ENCODE measurements at regions not wholly inside any gene's neighbourhood (a gene's known extent, or its start where the extent isn't known, plus 50 kb on each side); places are given as distances from the start of the nearest gene placed in this dataset.

GRCh38 chr15:70322051-70322668 is 224.4 kb upstream of the TLE3 start:
- H3K36me3 Mint-ChIP-seq (ENCODE audit: low read depth), result no peaks in the 10 kb centered on the region

GRCh38 chr15:70321172-70321819 is 223.6 kb upstream of the TLE3 start:
- peaks cover 21% of the 10 kb centered on the region for H3K27me3 Mint-ChIP-seq (ENCODE audit: low read depth)
- no peak for DNase-seq (ENCODE audit: low spot score)
- peaks cover 1% of the 10 kb centered on the region for H3K4me1 Mint-ChIP-seq (ENCODE audit: low read depth)
- H3K27ac Mint-ChIP-seq, result no peak overlapping the region
- H3K36me3 Mint-ChIP-seq (ENCODE audit: low read depth), result no peaks in the 10 kb centered on the region
- intact Hi-C loops (cut with micrococcal nuclease), result no loop called here
- no peaks in the 10 kb centered on the region for H3K9me3 Mint-ChIP-seq
- H3K4me3 Mint-ChIP-seq (ENCODE audit: low read depth), result no peak overlapping the region

More at GRCh38 chr15:70322051-70322668, 224.4 kb upstream of the TLE3 start:
- no peak for DNase-seq (ENCODE audit: low spot score)
- Mint-ChIP-seq H3K4me1 (ENCODE audit: low read depth) (peaks cover 1% of the 10 kb centered on the region), H3K27me3 (ENCODE audit: low read depth) (peaks cover 22% of the 10 kb centered on the region), H3K27ac (no peak overlapping the region), H3K4me3 (ENCODE audit: low read depth) (no peak overlapping the region), H3K9me3 (no peaks in the 10 kb centered on the region)
- intact Hi-C loops (cut with micrococcal nuclease), result no loop called here

GRCh38 chr15:70320482-70320881 is 222.8 kb upstream of the TLE3 start:
- intact Hi-C loops (cut with micrococcal nuclease), result no loop called here
- no peak for DNase-seq (ENCODE audit: low spot score)
- Mint-ChIP-seq H3K27me3 (ENCODE audit: low read depth) (peaks cover 25% of the 10 kb centered on the region), H3K4me3 (ENCODE audit: low read depth) (no peak overlapping the region), H3K4me1 (ENCODE audit: low read depth) (peaks cover 1% of the 10 kb centered on the region), H3K36me3 (ENCODE audit: low read depth) (no peaks in the 10 kb centered on the region), H3K27ac (no peak overlapping the region), H3K9me3 (no peaks in the 10 kb centered on the region)

- Mint-ChIP-seq H3K4me1 (ENCODE audit: low read depth) (peaks cover 1% of the 10 kb centered on the region), H3K27ac (no peak overlapping the region), H3K27me3 (ENCODE audit: low read depth) (peaks cover 24% of the 10 kb centered on the region), H3K9me3 (no peaks in the 10 kb centered on the region), H3K4me3 (ENCODE audit: low read depth) (no peak overlapping the region), H3K36me3 (ENCODE audit: low read depth) (no peaks in the 10 kb centered on the region)
- no peak for DNase-seq (ENCODE audit: low spot score)
- intact Hi-C loops (cut with micrococcal nuclease), result no loop called here
These were observed 222.4 kb upstream of the TLE3 start for GRCh38 chr15:70320077-70320476.

GRCh38 chr15:70319466-70319865 is 221.7 kb upstream of the TLE3 start:
- Mint-ChIP-seq H3K9me3 (no peaks in the 10 kb centered on the region), H3K27me3 (ENCODE audit: low read depth) (peaks cover 21% of the 10 kb centered on the region), H3K4me3 (ENCODE audit: low read depth) (no peak overlapping the region), H3K4me1 (ENCODE audit: low read depth) (peaks cover 1% of the 10 kb centered on the region), H3K36me3 (ENCODE audit: low read depth) (no peaks in the 10 kb centered on the region), H3K27ac (no peak overlapping the region)
- intact Hi-C loops (cut with micrococcal nuclease), result no loop called here
- DNase-seq (ENCODE audit: low spot score), result no peak

- Mint-ChIP-seq H3K9me3 (no peaks in the 10 kb centered on the region), H3K27ac (no peak overlapping the region), H3K4me1 (ENCODE audit: low read depth) (peaks cover 1% of the 10 kb centered on the region), H3K27me3 (ENCODE audit: low read depth) (peaks cover 19% of the 10 kb centered on the region), H3K4me3 (ENCODE audit: low read depth) (no peak overlapping the region), H3K36me3 (ENCODE audit: low read depth) (no peaks in the 10 kb centered on the region)
- intact Hi-C loops (cut with micrococcal nuclease), result no loop called here
- no peak for DNase-seq (ENCODE audit: low spot score)
These were observed 221.1 kb upstream of the TLE3 start for GRCh38 chr15:70318594-70319465.

- no peak overlapping the region for H3K27ac Mint-ChIP-seq
- peaks cover 19% of the 10 kb centered on the region for H3K27me3 Mint-ChIP-seq (ENCODE audit: low read depth)
- H3K4me1 Mint-ChIP-seq (ENCODE audit: low read depth), result peaks cover 1% of the 10 kb centered on the region
- H3K9me3 Mint-ChIP-seq, result no peaks in the 10 kb centered on the region
- intact Hi-C loops (cut with micrococcal nuclease), result no loop called here
- H3K4me3 Mint-ChIP-seq (ENCODE audit: low read depth), result no peak overlapping the region
- DNase-seq (ENCODE audit: low spot score), result no peak
- H3K36me3 Mint-ChIP-seq (ENCODE audit: low read depth), result no peaks in the 10 kb centered on the region
These were observed 218.4 kb upstream of the TLE3 start for GRCh38 chr15:70316059-70316600.

- no peaks in the 10 kb centered on the region for H3K9me3 Mint-ChIP-seq
- peaks cover 20% of the 10 kb centered on the region for H3K27me3 Mint-ChIP-seq (ENCODE audit: low read depth)
- H3K4me1 Mint-ChIP-seq (ENCODE audit: low read depth), result peaks cover 1% of the 10 kb centered on the region
- no peak overlapping the region for H3K27ac Mint-ChIP-seq
- H3K4me3 Mint-ChIP-seq (ENCODE audit: low read depth), result no peak overlapping the region
- intact Hi-C loops (cut with micrococcal nuclease), result no loop called here
- DNase-seq (ENCODE audit: low spot score), result no peak
- no peaks in the 10 kb centered on the region for H3K36me3 Mint-ChIP-seq (ENCODE audit: low read depth)
These were observed 217.7 kb upstream of the TLE3 start for GRCh38 chr15:70315431-70315830.

GRCh38 chr15:70314688-70315087 is 217.0 kb upstream of the TLE3 start:
- intact Hi-C loops (cut with micrococcal nuclease), result no loop called here
- Mint-ChIP-seq H3K36me3 (ENCODE audit: low read depth) (no peaks in the 10 kb centered on the region), H3K4me1 (ENCODE audit: low read depth) (peaks cover 1% of the 10 kb centered on the region), H3K9me3 (no peaks in the 10 kb centered on the region), H3K27ac (no peak overlapping the region), H3K4me3 (ENCODE audit: low read depth) (no peak overlapping the region), H3K27me3 (ENCODE audit: low read depth) (peaks cover 20% of the 10 kb centered on the region)
- DNase-seq (ENCODE audit: low spot score), result no peak

- H3K4me1 Mint-ChIP-seq (ENCODE audit: low read depth), result peaks cover under 1% of the 10 kb centered on the region
- no peaks in the 10 kb centered on the region for H3K9me3 Mint-ChIP-seq
- intact Hi-C loops (cut with micrococcal nuclease), result no loop called here
- no peaks in the 10 kb centered on the region for H3K36me3 Mint-ChIP-seq (ENCODE audit: low read depth)
- no peak overlapping the region for H3K27ac Mint-ChIP-seq
- H3K4me3 Mint-ChIP-seq (ENCODE audit: low read depth), result no peak overlapping the region
- DNase-seq (ENCODE audit: low spot score), result no peak
- peaks cover 20% of the 10 kb centered on the region for H3K27me3 Mint-ChIP-seq (ENCODE audit: low read depth)
These were observed 216.3 kb upstream of the TLE3 start for GRCh38 chr15:70314018-70314354.

- Mint-ChIP-seq H3K27me3 (ENCODE audit: low read depth) (peaks cover 23% of the 10 kb centered on the region), H3K36me3 (ENCODE audit: low read depth) (no peaks in the 10 kb centered on the region), H3K9me3 (no peaks in the 10 kb centered on the region), H3K27ac (no peak overlapping the region), H3K4me3 (ENCODE audit: low read depth) (no peak overlapping the region), H3K4me1 (ENCODE audit: low read depth) (peaks cover 4% of the 10 kb centered on the region)
- intact Hi-C loops (cut with micrococcal nuclease), result no loop called here
- no peak for DNase-seq (ENCODE audit: low spot score)
These were observed 215.6 kb upstream of the TLE3 start for GRCh38 chr15:70313099-70314017.

GRCh38 chr15:70311821-70312220 is 214.1 kb upstream of the TLE3 start:
- Mint-ChIP-seq H3K9me3 (no peaks in the 10 kb centered on the region), H3K4me1 (ENCODE audit: low read depth) (peaks cover 9% of the 10 kb centered on the region), H3K4me3 (ENCODE audit: low read depth) (no peak overlapping the region), H3K27ac (no peak overlapping the region), H3K36me3 (ENCODE audit: low read depth) (no peaks in the 10 kb centered on the region), H3K27me3 (ENCODE audit: low read depth) (peaks cover 30% of the 10 kb centered on the region)
- intact Hi-C loops (cut with micrococcal nuclease), result no loop called here
- DNase-seq (ENCODE audit: low spot score), result no peak

All from activated T-helper 2 cell treated with anti-CD3 and anti-CD28 coated beads, Interferon-gamma antibody, Interleukin-2, Interleukin-4, amounts not matched to agents 10 μg/mL and 5 μg/mL and 100 μg/mL, durations not matched to agents 14 hours and 24 hours and 36 hours (primary cell).